ENCODE measurements at regions not wholly inside any gene's neighbourhood (a gene's known extent, or its start where the extent isn't known, plus 50 kb on each side); places are given as distances from the start of the nearest gene placed in this dataset.

DNA sequence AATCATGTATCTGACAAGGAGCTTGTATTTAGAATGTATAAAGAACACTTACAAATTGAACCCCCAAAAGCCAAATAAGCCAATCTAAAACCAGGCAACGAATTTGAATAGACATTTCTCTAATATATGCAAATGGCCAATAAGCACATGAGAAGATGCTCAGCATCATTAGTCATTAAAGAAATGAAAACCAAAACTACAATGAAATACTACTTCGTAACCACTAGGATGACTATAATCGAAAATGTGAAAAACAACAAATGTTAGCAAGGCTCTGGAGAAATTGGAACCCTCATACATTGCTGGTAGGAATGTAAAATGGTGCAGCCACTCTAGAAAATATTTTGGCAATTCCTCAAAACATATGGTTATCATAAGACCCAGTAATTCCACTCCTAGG is 105.8 kb upstream of the TOP1 start:
- Histone ChIP-seq H3K9ac (ENCODE audit: low read length) (no peak overlapping the region), H3K4me1 (ENCODE audit: low read length) (peaks cover 9% of the 10 kb centered on the region)

DNA sequence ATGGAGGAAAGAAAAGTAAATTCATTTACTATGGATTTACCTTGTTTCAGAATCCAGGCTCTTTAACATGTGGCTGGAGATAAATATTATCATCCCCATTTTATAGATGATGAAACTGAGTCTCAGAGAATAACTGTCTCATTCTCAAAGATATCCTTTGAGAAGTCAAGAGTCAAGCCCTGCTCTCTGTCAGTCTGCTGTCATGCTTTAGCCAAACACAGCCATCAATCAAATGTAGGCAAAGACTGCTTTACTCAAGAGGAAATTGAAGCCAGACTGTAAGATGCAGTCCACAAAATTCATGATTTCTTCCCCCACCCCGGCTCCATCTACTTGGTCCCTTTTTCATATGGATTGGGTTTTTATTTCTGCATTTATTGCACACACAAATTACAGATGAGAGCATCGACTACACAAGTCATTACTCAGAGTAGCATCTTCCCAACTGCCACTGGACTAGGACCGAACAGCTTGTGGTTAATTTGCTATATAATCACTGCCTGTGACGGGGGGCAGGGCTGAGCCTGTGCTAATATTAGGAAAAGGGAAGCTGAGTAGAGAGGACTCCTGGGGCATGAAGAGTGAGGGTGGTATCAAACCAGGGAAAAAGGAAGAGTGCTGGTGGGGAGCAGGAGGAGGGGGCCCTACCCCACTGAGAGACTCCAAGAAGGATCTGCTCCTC is 102.7 kb upstream of the TOP1 start:
- Histone ChIP-seq H3K4me2 (ENCODE audit: low read length) (no peak overlapping the region), H4K20me1 (ENCODE audit: insufficient read depth, low read length) (no peaks in the 10 kb centered on the region), H3K4me3 (ENCODE audit: low read length) (no peak overlapping the region), H3K27me3 (ENCODE audit: low read depth, low read length) (peaks cover 17% of the 10 kb centered on the region; the same call in 1 of the 2 replicates), H3K79me2 (ENCODE audit: low read length) (no peaks in the 10 kb centered on the region), H3K9me3 (ENCODE audit: insufficient read depth, low read length) (no peaks in the 10 kb centered on the region), H3K9ac (ENCODE audit: low read length) (no peak overlapping the region), H3K36me3 (replicated peaks; ENCODE audit: low read depth, low read length) (no peaks in the 10 kb centered on the region), H3K27ac (ENCODE audit: low read length) (no peak overlapping the region), H2AFZ (ENCODE audit: low read depth, low read length) (no peak overlapping the region), H3K4me1 (ENCODE audit: low read length) (peaks cover 9% of the 10 kb centered on the region)
- TF ChIP-seq, protein P1, sequence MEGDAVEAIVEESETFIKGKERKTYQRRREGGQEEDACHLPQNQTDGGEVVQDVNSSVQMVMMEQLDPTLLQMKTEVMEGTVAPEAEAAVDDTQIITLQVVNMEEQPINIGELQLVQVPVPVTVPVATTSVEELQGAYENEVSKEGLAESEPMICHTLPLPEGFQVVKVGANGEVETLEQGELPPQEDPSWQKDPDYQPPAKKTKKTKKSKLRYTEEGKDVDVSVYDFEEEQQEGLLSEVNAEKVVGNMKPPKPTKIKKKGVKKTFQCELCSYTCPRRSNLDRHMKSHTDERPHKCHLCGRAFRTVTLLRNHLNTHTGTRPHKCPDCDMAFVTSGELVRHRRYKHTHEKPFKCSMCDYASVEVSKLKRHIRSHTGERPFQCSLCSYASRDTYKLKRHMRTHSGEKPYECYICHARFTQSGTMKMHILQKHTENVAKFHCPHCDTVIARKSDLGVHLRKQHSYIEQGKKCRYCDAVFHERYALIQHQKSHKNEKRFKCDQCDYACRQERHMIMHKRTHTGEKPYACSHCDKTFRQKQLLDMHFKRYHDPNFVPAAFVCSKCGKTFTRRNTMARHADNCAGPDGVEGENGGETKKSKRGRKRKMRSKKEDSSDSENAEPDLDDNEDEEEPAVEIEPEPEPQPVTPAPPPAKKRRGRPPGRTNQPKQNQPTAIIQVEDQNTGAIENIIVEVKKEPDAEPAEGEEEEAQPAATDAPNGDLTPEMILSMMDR (IDR thresholded peaks at IDR 0.05; ENCODE audit: low read depth, low read length) = no peak
- TF ChIP-seq EZH2phosphoT487 (IDR thresholded peaks at IDR 0.05; ENCODE audit: low read depth) = no peak

More for the DNA sequence above, 105.8 kb upstream of the TOP1 start:
- H3K79me2 ChIP-seq (ENCODE audit: low read length) = no peaks in the 10 kb centered on the region
- peaks cover 8% of the 10 kb centered on the region; the same call in 1 of the 2 replicates for H3K27me3 ChIP-seq (ENCODE audit: low read depth, low read length)
- H2AFZ ChIP-seq (ENCODE audit: low read depth, low read length) = no peak overlapping the region
- no peak for TF ChIP-seq EZH2phosphoT487 (IDR thresholded peaks at IDR 0.05; ENCODE audit: low read depth)
- TF ChIP-seq, protein P1 (IDR thresholded peaks at IDR 0.05; ENCODE audit: low read depth, low read length) = no peak
- H3K4me2 ChIP-seq (ENCODE audit: low read length) = peak overlapping the region; percentile 9
- H3K4me3 ChIP-seq (ENCODE audit: low read length) = no peak overlapping the region
- H3K27ac ChIP-seq (ENCODE audit: low read length) = no peak overlapping the region
- no peaks in the 10 kb centered on the region for H3K9me3 ChIP-seq (ENCODE audit: insufficient read depth, low read length)
- H3K36me3 ChIP-seq (replicated peaks; ENCODE audit: low read depth, low read length) = no peaks in the 10 kb centered on the region
- H4K20me1 ChIP-seq (ENCODE audit: insufficient read depth, low read length) = no peaks in the 10 kb centered on the region

DNA sequence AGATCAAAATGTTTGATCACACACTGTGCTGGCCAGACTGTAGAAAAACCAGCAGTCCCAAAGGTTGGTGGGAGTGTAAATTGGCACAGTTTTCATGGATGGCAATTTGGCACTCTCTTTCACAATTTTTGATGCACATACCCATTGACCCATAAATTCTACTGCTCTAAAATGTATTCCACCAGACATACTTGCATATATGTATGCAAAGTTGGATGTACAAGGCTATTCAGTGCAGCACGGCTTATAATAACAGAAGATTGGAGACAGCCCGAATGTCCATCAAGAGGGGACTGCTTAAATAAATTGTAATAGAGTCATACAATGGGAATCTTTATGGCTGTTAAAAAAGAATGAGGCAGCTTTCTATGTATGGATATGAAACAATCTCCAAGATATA is 101.7 kb upstream of the TOP1 start:
- Histone ChIP-seq H3K4me2 (ENCODE audit: low read length) (no peak overlapping the region), H3K27ac (ENCODE audit: low read length) (no peak overlapping the region), H3K9ac (ENCODE audit: low read length) (no peak overlapping the region), H3K27me3 (ENCODE audit: low read depth, low read length) (peaks cover 17% of the 10 kb centered on the region; the same call in 1 of the 2 replicates), H4K20me1 (ENCODE audit: insufficient read depth, low read length) (no peaks in the 10 kb centered on the region), H3K36me3 (replicated peaks; ENCODE audit: low read depth, low read length) (no peaks in the 10 kb centered on the region), H3K4me3 (ENCODE audit: low read length) (no peak overlapping the region), H3K9me3 (ENCODE audit: insufficient read depth, low read length) (no peaks in the 10 kb centered on the region), H3K79me2 (ENCODE audit: low read length) (no peaks in the 10 kb centered on the region), H3K4me1 (ENCODE audit: low read length) (peaks cover 14% of the 10 kb centered on the region), H2AFZ (ENCODE audit: low read depth, low read length) (no peak overlapping the region)
- TF ChIP-seq EZH2phosphoT487 (IDR thresholded peaks at IDR 0.05; ENCODE audit: low read depth) = no peak
- TF ChIP-seq, protein P1 (IDR thresholded peaks at IDR 0.05; ENCODE audit: low read depth, low read length) = no peak

GRCh38 chr20:40930561-40930960 is 98.1 kb upstream of the TOP1 start:
- no peak overlapping the region for H2AFZ ChIP-seq (ENCODE audit: low read depth, low read length)
- H3K27ac ChIP-seq (ENCODE audit: low read length) = no peak overlapping the region
- peaks cover 4% of the 10 kb centered on the region; the same call in 1 of the 2 replicates for H3K9me3 ChIP-seq (ENCODE audit: insufficient read depth, low read length)
- no peaks in the 10 kb centered on the region for H3K36me3 ChIP-seq (replicated peaks; ENCODE audit: low read depth, low read length)
- no peak overlapping the region for H3K4me2 ChIP-seq (ENCODE audit: low read length)
- no peak overlapping the region for H3K4me3 ChIP-seq (ENCODE audit: low read length)
- TF ChIP-seq, protein P1 (IDR thresholded peaks at IDR 0.05; ENCODE audit: low read depth, low read length) = no peak
- TF ChIP-seq EZH2phosphoT487 (IDR thresholded peaks at IDR 0.05; ENCODE audit: low read depth) = no peak
- H4K20me1 ChIP-seq (ENCODE audit: insufficient read depth, low read length) = no peaks in the 10 kb centered on the region
- no peaks in the 10 kb centered on the region for H3K79me2 ChIP-seq (ENCODE audit: low read length)
- H3K27me3 ChIP-seq (ENCODE audit: low read depth, low read length) = peaks cover 17% of the 10 kb centered on the region; the same call in 1 of the 2 replicates
- peaks cover 4% of the 10 kb centered on the region; the same call in 1 of the 2 replicates for H3K4me1 ChIP-seq (ENCODE audit: low read length)
- H3K9ac ChIP-seq (ENCODE audit: low read length) = no peak overlapping the region

Measured in OCI-LY3 (cell line).